ENCODE measurements at regions not wholly inside any gene's neighbourhood (a gene's known extent, or its start where the extent isn't known, plus 50 kb on each side); places are given as distances from the start of the nearest gene placed in this dataset.

DNA sequence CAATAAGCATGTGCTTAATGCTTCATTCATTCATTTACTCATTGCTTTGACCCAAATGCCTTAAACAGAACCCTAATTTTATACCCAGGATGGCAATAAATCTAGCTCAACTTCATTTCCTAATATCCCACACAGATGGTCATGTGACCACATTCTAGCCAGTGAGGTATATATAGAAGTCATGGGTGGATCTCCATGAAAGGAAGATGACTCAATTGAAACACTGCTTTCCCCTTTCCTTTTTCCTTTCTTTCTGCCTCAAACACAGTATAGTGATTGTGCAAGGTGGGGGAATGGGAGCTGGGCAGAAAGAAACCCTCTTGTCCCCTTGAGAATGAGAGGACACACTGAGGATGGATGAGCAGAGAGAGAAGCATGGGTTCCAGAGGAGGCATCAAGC, 183.5 kb upstream of the PRICKLE2 start:
- no peak overlapping the region for H3K27ac ChIP-seq (ENCODE audit: low read length)
- H3K4me2 ChIP-seq (ENCODE audit: low read depth, low read length, poor library complexity, severe bottlenecking), result no peak overlapping the region
- H4K20me1 ChIP-seq (ENCODE audit: insufficient read depth, low read depth, low read length), result no peaks in the 10 kb centered on the region
- H3K27me3 ChIP-seq (ENCODE audit: low read length), result no peaks in the 10 kb centered on the region
- H3K9me2 ChIP-seq (replicated peaks; ENCODE audit: insufficient read depth, low read length), result no peaks in the 10 kb centered on the region
- no peaks in the 10 kb centered on the region for H3K36me3 ChIP-seq (ENCODE audit: insufficient read depth, low read length)
- DNase-seq, result no peak
- no peak overlapping the region for H3K4me3 ChIP-seq (ENCODE audit: low read length)
- H3K9ac ChIP-seq (ENCODE audit: low read length), result no peak overlapping the region
- no peaks in the 10 kb centered on the region for H3K4me1 ChIP-seq (ENCODE audit: low read length)
- no peaks in the 10 kb centered on the region for H3K79me2 ChIP-seq (ENCODE audit: low read length)
- no peak overlapping the region for H2AFZ ChIP-seq (ENCODE audit: low read length)
- no peaks in the 10 kb centered on the region for H3K9me3 ChIP-seq (ENCODE audit: low read length)

DNA sequence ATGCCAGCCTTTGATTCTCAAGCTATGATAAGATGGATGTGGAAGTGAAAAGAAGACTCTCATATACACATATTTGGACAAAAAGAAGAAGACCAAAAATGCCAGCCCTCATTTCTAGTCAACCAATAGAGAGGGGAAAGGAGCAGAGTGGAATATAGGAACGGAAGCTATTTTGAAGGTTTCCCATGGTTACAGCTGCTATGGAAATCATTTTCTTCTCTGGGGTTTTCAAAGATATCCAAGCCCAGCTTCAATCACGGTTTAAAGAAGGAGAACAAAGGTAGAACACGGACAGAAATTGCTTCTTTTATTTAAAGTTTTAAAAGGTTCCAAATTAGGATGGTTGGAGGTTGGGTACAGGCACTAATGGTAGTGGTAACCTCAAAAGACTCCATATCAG, 181.0 kb upstream of the PRICKLE2 start:
- H3K4me3 ChIP-seq (ENCODE audit: low read length), result no peak overlapping the region
- no peaks in the 10 kb centered on the region for H3K79me2 ChIP-seq (ENCODE audit: low read length)
- no peak overlapping the region for H2AFZ ChIP-seq (ENCODE audit: low read length)
- no peaks in the 10 kb centered on the region for H3K9me3 ChIP-seq (ENCODE audit: low read length)
- no peaks in the 10 kb centered on the region for H3K27me3 ChIP-seq (ENCODE audit: low read length)
- no peak overlapping the region for H3K4me2 ChIP-seq (ENCODE audit: low read depth, low read length, poor library complexity, severe bottlenecking)
- no peaks in the 10 kb centered on the region for H3K36me3 ChIP-seq (ENCODE audit: insufficient read depth, low read length)
- no peak overlapping the region for H3K9ac ChIP-seq (ENCODE audit: low read length)
- H4K20me1 ChIP-seq (ENCODE audit: insufficient read depth, low read depth, low read length), result no peaks in the 10 kb centered on the region
- DNase-seq, result no peak
- H3K9me2 ChIP-seq (replicated peaks; ENCODE audit: insufficient read depth, low read length), result no peaks in the 10 kb centered on the region
- no peaks in the 10 kb centered on the region for H3K4me1 ChIP-seq (ENCODE audit: low read length)
- H3K27ac ChIP-seq (ENCODE audit: low read length), result no peak overlapping the region

DNA sequence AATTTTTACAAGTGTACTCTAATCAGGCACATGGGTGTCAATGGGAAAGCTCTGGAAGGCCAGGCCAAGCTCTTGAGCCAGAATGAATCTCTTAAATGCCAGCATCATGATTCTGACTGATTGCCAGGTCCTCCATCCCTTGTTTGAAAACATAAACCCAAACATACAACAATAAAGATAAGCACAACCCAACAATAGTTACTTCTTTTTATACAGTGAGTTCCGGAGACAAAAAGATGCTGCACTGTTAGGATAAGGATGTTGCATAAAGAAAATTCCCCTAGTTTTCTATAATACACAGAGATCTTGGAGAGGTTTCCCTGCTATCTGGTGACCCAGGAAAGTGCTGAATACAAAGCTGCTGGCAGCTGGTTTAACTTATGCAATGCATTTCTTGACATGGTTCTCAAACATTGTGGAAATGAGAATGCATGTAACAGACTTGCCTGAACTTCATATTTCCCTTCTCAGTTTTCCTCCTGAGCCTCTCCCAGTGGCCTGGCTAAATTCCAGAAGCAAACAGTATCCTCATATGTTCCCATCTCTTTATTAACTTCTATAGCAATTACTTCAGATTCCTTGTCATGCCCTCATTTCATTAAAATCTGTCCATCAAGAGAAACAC, 180.1 kb upstream of the PRICKLE2 start:
- no peaks in the 10 kb centered on the region for H3K9me2 ChIP-seq (replicated peaks; ENCODE audit: insufficient read depth, low read length)
- no peak for DNase-seq
- H3K27me3 ChIP-seq (ENCODE audit: low read length), result no peaks in the 10 kb centered on the region
- H2AFZ ChIP-seq (ENCODE audit: low read length), result no peak overlapping the region
- H3K9me3 ChIP-seq (ENCODE audit: low read length), result no peaks in the 10 kb centered on the region
- H3K9ac ChIP-seq (ENCODE audit: low read length), result no peak overlapping the region
- H3K27ac ChIP-seq (ENCODE audit: low read length), result no peak overlapping the region
- no peak overlapping the region for H3K4me3 ChIP-seq (ENCODE audit: low read length)
- H3K36me3 ChIP-seq (ENCODE audit: insufficient read depth, low read length), result no peaks in the 10 kb centered on the region
- no peaks in the 10 kb centered on the region for H4K20me1 ChIP-seq (ENCODE audit: insufficient read depth, low read depth, low read length)
- H3K4me2 ChIP-seq (ENCODE audit: low read depth, low read length, poor library complexity, severe bottlenecking), result no peak overlapping the region
- no peaks in the 10 kb centered on the region for H3K4me1 ChIP-seq (ENCODE audit: low read length)
- H3K79me2 ChIP-seq (ENCODE audit: low read length), result no peaks in the 10 kb centered on the region

DNA sequence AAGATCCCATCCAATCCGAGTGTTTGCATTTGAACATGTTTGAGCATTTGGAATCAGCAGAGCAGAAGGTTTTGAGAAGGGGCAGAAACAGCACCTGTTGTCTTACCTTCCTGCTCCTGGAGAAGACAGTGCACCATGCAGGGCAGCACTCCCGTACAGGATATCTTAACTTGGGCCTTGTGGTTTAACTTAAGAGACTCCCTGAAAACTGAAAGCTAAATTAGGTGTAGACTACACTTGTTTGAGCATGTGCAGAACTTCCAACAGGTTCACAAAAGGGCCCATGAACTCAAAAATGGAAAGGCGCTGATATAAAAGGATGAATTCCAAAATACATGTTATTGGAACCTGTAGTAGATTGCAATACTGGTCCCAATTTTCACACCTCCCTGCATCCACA, 175.4 kb upstream of the PRICKLE2 start:
- H3K36me3 ChIP-seq (ENCODE audit: insufficient read depth, low read length), result no peaks in the 10 kb centered on the region
- H3K79me2 ChIP-seq (ENCODE audit: low read length), result no peaks in the 10 kb centered on the region
- H3K4me3 ChIP-seq (ENCODE audit: low read length), result no peak overlapping the region
- no peaks in the 10 kb centered on the region for H4K20me1 ChIP-seq (ENCODE audit: insufficient read depth, low read depth, low read length)
- no peaks in the 10 kb centered on the region for H3K27me3 ChIP-seq (ENCODE audit: low read length)
- H3K27ac ChIP-seq (ENCODE audit: low read length), result no peak overlapping the region
- no peak overlapping the region for H3K9ac ChIP-seq (ENCODE audit: low read length)
- no peaks in the 10 kb centered on the region for H3K9me3 ChIP-seq (ENCODE audit: low read length)
- no peak overlapping the region for H3K4me2 ChIP-seq (ENCODE audit: low read depth, low read length, poor library complexity, severe bottlenecking)
- DNase-seq, result no peak
- H3K4me1 ChIP-seq (ENCODE audit: low read length), result no peaks in the 10 kb centered on the region
- H3K9me2 ChIP-seq (replicated peaks; ENCODE audit: insufficient read depth, low read length), result no peaks in the 10 kb centered on the region
- H2AFZ ChIP-seq (ENCODE audit: low read length), result no peak overlapping the region

DNA sequence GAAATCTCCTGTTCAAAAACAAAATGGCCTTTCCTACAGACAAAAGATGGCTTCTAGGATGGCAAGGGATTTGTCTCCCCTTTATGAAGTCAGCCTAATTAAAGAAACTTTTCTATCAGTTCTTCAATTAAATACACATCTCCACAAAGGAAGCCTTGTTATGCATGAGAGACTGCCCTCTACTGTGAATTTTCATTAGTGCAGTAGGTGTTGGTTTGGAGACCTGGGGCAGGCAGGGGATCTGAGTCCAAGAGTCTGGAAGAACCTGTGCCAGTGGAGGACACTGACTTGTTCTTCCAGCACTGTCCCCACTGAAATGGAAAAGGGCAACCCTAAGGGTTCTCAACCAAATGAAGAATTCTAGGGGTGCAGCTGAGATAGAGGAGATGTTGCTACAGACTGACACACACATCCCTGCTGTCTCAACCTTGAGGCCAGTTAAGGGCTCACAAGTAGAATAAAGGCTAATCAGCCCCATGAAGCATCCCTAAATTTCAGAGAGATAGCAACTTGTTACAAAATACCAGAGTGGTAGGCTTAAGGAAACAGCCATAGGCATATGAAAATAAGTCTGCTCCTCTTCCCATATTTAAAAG, 174.0 kb upstream of the PRICKLE2 start:
- Histone ChIP-seq H2AFZ (ENCODE audit: low read length) (no peak overlapping the region), H3K9me3 (ENCODE audit: low read length) (no peaks in the 10 kb centered on the region), H3K9me2 (replicated peaks; ENCODE audit: insufficient read depth, low read length) (no peaks in the 10 kb centered on the region), H3K4me2 (ENCODE audit: low read depth, low read length, poor library complexity, severe bottlenecking) (no peak overlapping the region), H3K9ac (ENCODE audit: low read length) (no peak overlapping the region), H3K27ac (ENCODE audit: low read length) (no peak overlapping the region), H3K36me3 (ENCODE audit: insufficient read depth, low read length) (no peaks in the 10 kb centered on the region), H3K27me3 (ENCODE audit: low read length) (no peaks in the 10 kb centered on the region), H3K4me1 (ENCODE audit: low read length) (no peaks in the 10 kb centered on the region), H3K79me2 (ENCODE audit: low read length) (no peaks in the 10 kb centered on the region), H3K4me3 (ENCODE audit: low read length) (no peak overlapping the region), H4K20me1 (ENCODE audit: insufficient read depth, low read depth, low read length) (no peaks in the 10 kb centered on the region)
- peak; percentile 78 for DNase-seq

DNA sequence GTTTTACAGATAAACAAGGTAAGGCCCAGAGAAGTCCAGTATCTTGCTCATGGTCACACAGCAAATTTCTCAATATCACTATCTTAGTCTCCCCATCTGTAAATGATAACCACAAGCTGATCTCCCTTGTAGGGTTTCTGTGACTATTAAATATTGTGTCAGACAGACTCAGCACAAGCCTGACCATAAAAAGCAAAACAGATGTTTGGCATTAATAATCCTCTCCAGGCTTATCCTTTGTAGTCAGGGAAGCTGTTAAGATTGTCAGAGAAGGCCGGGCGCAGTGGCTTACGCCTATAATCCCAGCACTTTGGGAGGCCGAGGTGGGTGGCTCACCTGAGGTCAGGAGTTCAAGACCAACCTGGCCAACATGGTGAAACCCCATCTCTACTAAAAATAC, 173.2 kb upstream of the PRICKLE2 start:
- no peak overlapping the region for H3K4me3 ChIP-seq (ENCODE audit: low read length)
- no peak overlapping the region for H3K4me2 ChIP-seq (ENCODE audit: low read depth, low read length, poor library complexity, severe bottlenecking)
- H4K20me1 ChIP-seq (ENCODE audit: insufficient read depth, low read depth, low read length), result no peaks in the 10 kb centered on the region
- H3K9me3 ChIP-seq (ENCODE audit: low read length), result no peaks in the 10 kb centered on the region
- H3K9me2 ChIP-seq (replicated peaks; ENCODE audit: insufficient read depth, low read length), result no peaks in the 10 kb centered on the region
- no peaks in the 10 kb centered on the region for H3K79me2 ChIP-seq (ENCODE audit: low read length)
- no peak for DNase-seq
- no peaks in the 10 kb centered on the region for H3K4me1 ChIP-seq (ENCODE audit: low read length)
- no peaks in the 10 kb centered on the region for H3K27me3 ChIP-seq (ENCODE audit: low read length)
- no peaks in the 10 kb centered on the region for H3K36me3 ChIP-seq (ENCODE audit: insufficient read depth, low read length)
- H3K9ac ChIP-seq (ENCODE audit: low read length), result no peak overlapping the region
- H3K27ac ChIP-seq (ENCODE audit: low read length), result no peak overlapping the region
- H2AFZ ChIP-seq (ENCODE audit: low read length), result no peak overlapping the region

DNA sequence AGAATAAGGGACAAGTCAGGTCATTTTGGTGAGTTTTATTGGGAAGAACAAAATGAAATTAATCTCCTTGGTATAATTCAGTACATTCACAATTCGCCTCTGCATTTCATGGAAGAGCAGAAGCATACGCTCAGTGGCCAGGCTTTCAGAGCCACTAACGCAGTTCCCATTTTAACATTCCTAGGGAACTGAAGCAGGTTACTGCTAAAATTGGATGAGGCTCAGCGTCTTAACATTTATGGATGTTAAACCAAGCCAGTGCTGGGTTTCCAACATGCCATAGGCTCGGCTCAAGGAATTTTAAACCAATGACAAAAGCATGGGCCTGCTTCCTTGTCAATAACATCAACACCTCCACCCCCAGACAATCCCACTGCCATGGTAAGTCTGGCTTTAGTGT, 172.7 kb upstream of the PRICKLE2 start:
- no peaks in the 10 kb centered on the region for H3K79me2 ChIP-seq (ENCODE audit: low read length)
- no peaks in the 10 kb centered on the region for H3K9me2 ChIP-seq (replicated peaks; ENCODE audit: insufficient read depth, low read length)
- H3K36me3 ChIP-seq (ENCODE audit: insufficient read depth, low read length), result no peaks in the 10 kb centered on the region
- no peak overlapping the region for H3K9ac ChIP-seq (ENCODE audit: low read length)
- no peak for DNase-seq
- H4K20me1 ChIP-seq (ENCODE audit: insufficient read depth, low read depth, low read length), result no peaks in the 10 kb centered on the region
- no peak overlapping the region for H3K4me2 ChIP-seq (ENCODE audit: low read depth, low read length, poor library complexity, severe bottlenecking)
- H3K4me3 ChIP-seq (ENCODE audit: low read length), result no peak overlapping the region
- no peaks in the 10 kb centered on the region for H3K4me1 ChIP-seq (ENCODE audit: low read length)
- H2AFZ ChIP-seq (ENCODE audit: low read length), result no peak overlapping the region
- H3K27ac ChIP-seq (ENCODE audit: low read length), result no peak overlapping the region
- no peaks in the 10 kb centered on the region for H3K27me3 ChIP-seq (ENCODE audit: low read length)
- no peaks in the 10 kb centered on the region for H3K9me3 ChIP-seq (ENCODE audit: low read length)

DNA sequence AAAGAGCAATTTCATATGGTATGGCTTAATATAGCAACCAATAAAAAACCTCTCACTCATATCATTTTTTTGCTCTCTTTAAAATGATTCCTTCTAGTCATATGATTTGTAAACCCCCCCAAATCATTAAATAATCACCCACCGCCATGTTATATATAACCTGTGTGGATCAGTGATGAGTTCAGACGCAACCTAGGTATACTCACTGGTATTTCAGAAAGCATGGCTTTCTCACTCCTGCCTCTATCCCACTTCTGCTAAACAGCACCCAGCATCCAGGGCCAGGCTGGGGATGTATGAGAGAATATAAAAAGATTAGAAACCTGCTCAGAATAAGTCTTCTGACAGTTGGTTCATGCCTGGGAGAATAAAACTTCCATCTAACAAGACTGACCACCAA, 172.3 kb upstream of the PRICKLE2 start:
- Histone ChIP-seq H4K20me1 (ENCODE audit: insufficient read depth, low read depth, low read length) (no peaks in the 10 kb centered on the region), H3K4me1 (ENCODE audit: low read length) (no peaks in the 10 kb centered on the region), H3K27ac (ENCODE audit: low read length) (no peak overlapping the region), H2AFZ (ENCODE audit: low read length) (no peak overlapping the region), H3K4me3 (ENCODE audit: low read length) (no peak overlapping the region), H3K9me3 (ENCODE audit: low read length) (no peaks in the 10 kb centered on the region), H3K9me2 (replicated peaks; ENCODE audit: insufficient read depth, low read length) (no peaks in the 10 kb centered on the region), H3K36me3 (ENCODE audit: insufficient read depth, low read length) (no peaks in the 10 kb centered on the region), H3K27me3 (ENCODE audit: low read length) (no peaks in the 10 kb centered on the region), H3K4me2 (ENCODE audit: low read depth, low read length, poor library complexity, severe bottlenecking) (no peak overlapping the region), H3K79me2 (ENCODE audit: low read length) (no peaks in the 10 kb centered on the region), H3K9ac (ENCODE audit: low read length) (no peak overlapping the region)
- DNase-seq, result no peak

All from Karpas-422 (cell line).